Mesenchymal stem cell (in vitro differentiated cells and primary cell): ENCODE measurements at regions not wholly inside any gene's neighbourhood (a gene's known extent, or its start where the extent isn't known, plus 50 kb on each side); places are given as distances from the start of the nearest gene placed in this dataset.
A peak's percentile ranks its signal among the peaks of the same experiment; 100 is the strongest.

Experiments
- DNase-seq: peaks from one replicate; pipeline ENCODE4 v3.0.0-alpha.2; 2013
- H2AFZ ChIP-seq: one replicate; pipeline ENCODE4 v1.6.1; 2013; ENCODE audit warnings: low read depth, mild to moderate bottlenecking, control low read depth, inconsistent platforms, low read length, moderate library complexity
- H2AK5ac ChIP-seq: 2 replicates; pipeline ENCODE4 v1.6.1; 2013; ENCODE audit warnings: low read length, moderate library complexity, mild to moderate bottlenecking, inconsistent platforms; ENCODE audit not compliant: severe bottlenecking
- H2BK120ac ChIP-seq: one replicate; pipeline ENCODE4 v1.6.1; 2013; ENCODE audit warnings: low read depth, mild to moderate bottlenecking, inconsistent platforms, low read length, moderate library complexity
- H2BK12ac ChIP-seq, 2 experiments: one replicate each; pipeline ENCODE4 v1.6.1; 2013; ENCODE audit warnings: inconsistent platforms in 2 of 2, low read length in 2 of 2, mild to moderate bottlenecking in 2 of 2, moderate library complexity in 2 of 2, control low read depth in 1 of 2
- H2BK15ac ChIP-seq: one replicate; pipeline ENCODE4 v1.6.1; 2013; ENCODE audit warnings: mild to moderate bottlenecking, low read depth, inconsistent platforms; ENCODE audit not compliant: poor library complexity, severe bottlenecking
- H2BK5ac ChIP-seq: 2 replicates; pipeline ENCODE4 v1.6.1; 2013; ENCODE audit warnings: low read depth, mild to moderate bottlenecking, low read length, control low read depth, inconsistent platforms; ENCODE audit not compliant: poor library complexity, severe bottlenecking
- H3K14ac ChIP-seq, 2 experiments: one replicate each; pipeline ENCODE4 v1.6.1; 2013; ENCODE audit warnings: inconsistent platforms in 2 of 2, low read length in 2 of 2, control low read depth in 1 of 2, mild to moderate bottlenecking in 1 of 2, moderate library complexity in 1 of 2
- H3K18ac ChIP-seq, 2 experiments: one replicate each; pipeline ENCODE4 v1.6.1; 2013; ENCODE audit warnings: inconsistent platforms in 2 of 2, low read length in 2 of 2, control low read depth in 1 of 2, low read depth in 1 of 2, mild to moderate bottlenecking in 1 of 2
- H3K23ac ChIP-seq, 2 experiments: one replicate each; pipeline ENCODE4 v1.6.1; 2013; ENCODE audit warnings: inconsistent platforms in 2 of 2, low read length in 2 of 2, mild to moderate bottlenecking in 2 of 2, moderate library complexity in 2 of 2, control low read depth in 1 of 2
- H3K27ac ChIP-seq: 2 replicates; pipeline ENCODE4 v1.5.1; 2013; ENCODE audit warnings: mild to moderate bottlenecking, moderate library complexity, low read length, control low read depth, inconsistent platforms; ENCODE audit not compliant: poor library complexity, severe bottlenecking
- H3K27me3 ChIP-seq, 2 experiments: 2 replicates each; pipeline versions ENCODE4 v1.6.1 to v1.7.0; 2013; ENCODE audit warnings: low read length in 2 of 2, mild to moderate bottlenecking in 2 of 2, moderate library complexity in 2 of 2, control low read depth in 1 of 2, inconsistent platforms in 1 of 2; ENCODE audit not compliant: control insufficient read depth in 1 of 2, insufficient read depth in 1 of 2
- H3K36me3 ChIP-seq, 2 experiments: 2 replicates each; pipeline versions ENCODE4 v1.6.1 to v1.7.0; 2013; ENCODE audit warnings: low read length in 2 of 2, control low read depth in 1 of 2, inconsistent platforms in 1 of 2, low read depth in 1 of 2, mild to moderate bottlenecking in 1 of 2; ENCODE audit not compliant: insufficient read depth in 2 of 2, control insufficient read depth in 1 of 2
- H3K4ac ChIP-seq, 2 experiments: one replicate each; pipeline ENCODE4 v1.6.1; 2013; ENCODE audit warnings: inconsistent platforms in 2 of 2, low read length in 2 of 2, mild to moderate bottlenecking in 2 of 2, moderate library complexity in 2 of 2, control low read depth in 1 of 2, low read depth in 1 of 2
- H3K4me1 ChIP-seq: 2 replicates; pipeline ENCODE4 v1.6.1; 2013; ENCODE audit warnings: low read depth, low read length, control low read depth; ENCODE audit not compliant: control insufficient read depth, insufficient read depth
- H3K4me2 ChIP-seq: 2 replicates; pipeline ENCODE4 v1.6.1; 2013; ENCODE audit warnings: low read length, mild to moderate bottlenecking, inconsistent platforms; ENCODE audit not compliant: poor library complexity, severe bottlenecking
- H3K4me3 ChIP-seq, 2 experiments: 2 replicates each; pipeline versions ENCODE4 v1.5.1 to v1.7.0; 2013; ENCODE audit warnings: low read length in 2 of 2, mild to moderate bottlenecking in 2 of 2, control low read depth in 1 of 2, low read depth in 1 of 2; ENCODE audit not compliant: insufficient read depth in 1 of 2
- H3K79me1 ChIP-seq: replicated peaks from 2 replicates; pipeline ENCODE4 v1.6.1; 2013; ENCODE audit warnings: mild to moderate bottlenecking, control low read depth, low read length, inconsistent platforms; ENCODE audit not compliant: poor library complexity, severe bottlenecking
- H3K9ac ChIP-seq: 2 replicates; pipeline ENCODE4 v1.7.0; 2013; ENCODE audit warnings: mild to moderate bottlenecking, low read length, moderate library complexity
- H3K9me3 ChIP-seq: 2 replicates; pipeline ENCODE4 v1.7.0; 2013; ENCODE audit warnings: mild to moderate bottlenecking, low read length; ENCODE audit not compliant: control insufficient read depth
- H4K8ac ChIP-seq: one replicate; pipeline ENCODE4 v1.6.1; 2013; ENCODE audit warnings: inconsistent platforms, mild to moderate bottlenecking, low read length, moderate library complexity
- H4K91ac ChIP-seq: one replicate; pipeline ENCODE4 v1.6.1; 2013; ENCODE audit warnings: mild to moderate bottlenecking, low read length, inconsistent platforms
- WGBS: methylation state at CpG from one replicate; pipeline ENCODE4 v1.1.7; 2013; ENCODE audit warnings: mixed read lengths; 5-methylcytosine and 5-hydroxymethylcytosine counted together

DNA sequence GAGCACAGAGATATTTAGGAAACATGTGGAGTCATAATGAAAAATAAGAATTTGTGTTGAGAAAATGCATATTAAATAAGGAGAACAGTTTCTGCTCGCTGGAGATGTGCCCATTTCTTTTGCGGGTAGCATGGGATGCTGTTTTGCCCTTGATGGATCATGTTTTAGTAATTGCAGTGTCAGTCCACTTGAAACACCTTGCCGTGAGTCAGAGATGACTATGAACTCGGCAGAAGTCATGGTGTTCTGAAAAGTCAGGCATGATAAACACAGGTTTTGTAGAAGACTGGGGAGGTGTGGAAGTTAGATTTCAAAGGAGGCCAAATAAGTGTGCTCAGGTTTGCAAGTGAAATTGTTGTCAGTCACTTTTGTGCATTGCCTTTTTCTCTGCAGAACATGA lies 315.0 kb upstream of the LRRC7 start:
- H2BK15ac ChIP-seq: no peak overlapping the region
- H2AFZ ChIP-seq: no peak overlapping the region
- no peak overlapping the region for H4K8ac ChIP-seq
- H3K9me3 ChIP-seq: no peaks in the 10 kb centered on the region
- no peak overlapping the region for H2AK5ac ChIP-seq
- H3K4me2 ChIP-seq: no peak overlapping the region
- no peak overlapping the region for H3K18ac ChIP-seq
- no peak overlapping the region for H2BK120ac ChIP-seq
- 66% methylated on average over 4 of the region's 4 CpGs for WGBS
- no peaks in the 10 kb centered on the region for H3K79me1 ChIP-seq
- no peak overlapping the region for H3K4me3 ChIP-seq
- H3K27ac ChIP-seq: no peak overlapping the region
- no peak overlapping the region for H3K9ac ChIP-seq
- H2BK12ac ChIP-seq: no peak overlapping the region
- DNase-seq: no peak
- H4K91ac ChIP-seq: no peak overlapping the region
- no peak overlapping the region for H3K4ac ChIP-seq
- no peaks in the 10 kb centered on the region for H3K27me3 ChIP-seq
- no peak overlapping the region for H3K23ac ChIP-seq
- H3K36me3 ChIP-seq: no peaks in the 10 kb centered on the region
- H3K4me1 ChIP-seq: no peaks in the 10 kb centered on the region
- no peak overlapping the region for H2BK5ac ChIP-seq
- H3K14ac ChIP-seq: no peak overlapping the region

DNA sequence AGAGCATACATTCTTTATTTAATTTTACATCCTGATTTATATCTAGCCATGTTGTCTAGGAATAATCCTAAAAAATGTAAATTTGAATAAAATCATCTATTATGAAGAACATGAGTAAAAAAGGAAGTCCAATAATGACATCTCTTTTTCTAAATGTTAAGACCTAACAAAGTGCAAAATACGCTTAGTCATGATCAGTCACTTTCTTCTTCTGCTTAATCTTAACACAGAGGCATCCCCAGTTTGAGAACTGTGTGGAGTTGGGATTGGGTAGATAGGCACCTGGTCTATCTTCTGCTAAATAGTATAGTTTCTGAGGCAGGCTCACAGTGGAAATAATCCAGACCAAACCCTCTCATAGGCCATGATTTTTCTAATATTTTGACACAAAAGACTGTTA lies 311.7 kb upstream of the LRRC7 start:
- H3K27ac ChIP-seq: no peak overlapping the region
- H2BK15ac ChIP-seq: no peak overlapping the region
- no peak overlapping the region for H2AK5ac ChIP-seq
- H2BK12ac ChIP-seq: no peak overlapping the region
- no peaks in the 10 kb centered on the region for H3K36me3 ChIP-seq
- no peak overlapping the region for H3K4me2 ChIP-seq
- no peak overlapping the region for H3K14ac ChIP-seq
- H2BK5ac ChIP-seq: no peak overlapping the region
- no CpG with 5 or more reads among the region's 1 CpG for WGBS
- no peak overlapping the region for H2BK120ac ChIP-seq
- no peak overlapping the region for H3K18ac ChIP-seq
- no peak overlapping the region for H4K8ac ChIP-seq
- no peaks in the 10 kb centered on the region for H3K4me1 ChIP-seq
- H3K79me1 ChIP-seq: no peaks in the 10 kb centered on the region
- no peak for DNase-seq
- no peak overlapping the region for H3K9ac ChIP-seq
- no peak overlapping the region for H2AFZ ChIP-seq
- H4K91ac ChIP-seq: no peak overlapping the region
- no peak overlapping the region for H3K23ac ChIP-seq
- H3K4me3 ChIP-seq: no peak overlapping the region
- H3K27me3 ChIP-seq: no peaks in the 10 kb centered on the region
- H3K4ac ChIP-seq: no peak overlapping the region
- H3K9me3 ChIP-seq: no peaks in the 10 kb centered on the region

DNA sequence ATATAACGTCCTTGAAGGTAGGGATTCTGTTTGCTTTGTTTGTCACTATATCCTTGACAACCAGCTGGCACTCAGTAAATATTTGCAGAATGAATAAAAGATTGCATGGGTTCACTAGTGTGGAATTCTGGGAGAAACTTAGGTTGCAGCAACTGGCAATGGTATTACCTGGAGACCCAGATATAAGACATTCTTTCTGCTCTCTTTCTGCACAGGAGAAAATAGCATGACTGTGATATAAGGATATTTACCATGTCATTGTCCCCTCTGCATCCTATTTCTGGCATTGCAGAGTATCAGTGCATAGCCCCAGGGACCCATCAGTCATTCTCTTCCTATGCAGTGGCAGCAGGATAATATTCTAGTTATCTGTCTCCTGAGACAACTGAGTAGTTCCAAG lies 308.9 kb upstream of the LRRC7 start:
- Histone ChIP-seq H3K79me1 (no peaks in the 10 kb centered on the region), H2AFZ (no peak overlapping the region), H2AK5ac (no peak overlapping the region), H3K18ac (no peak overlapping the region), H3K4ac (no peak overlapping the region), H2BK120ac (no peak overlapping the region), H3K36me3 (no peaks in the 10 kb centered on the region), H3K23ac (no peak overlapping the region), H3K9me3 (no peaks in the 10 kb centered on the region), H2BK12ac (no peak overlapping the region), H3K4me2 (no peak overlapping the region), H3K4me3 (no peak overlapping the region), H2BK15ac (no peak overlapping the region), H3K14ac (no peak overlapping the region), H3K4me1 (no peaks in the 10 kb centered on the region), H3K27me3 (no peaks in the 10 kb centered on the region), H4K8ac (no peak overlapping the region), H3K9ac (no peak overlapping the region), H4K91ac (no peak overlapping the region), H2BK5ac (no peak overlapping the region), H3K27ac (no peak overlapping the region)
- no peak for DNase-seq
- 75% methylated on average over 1 of the region's 1 CpG for WGBS

DNA sequence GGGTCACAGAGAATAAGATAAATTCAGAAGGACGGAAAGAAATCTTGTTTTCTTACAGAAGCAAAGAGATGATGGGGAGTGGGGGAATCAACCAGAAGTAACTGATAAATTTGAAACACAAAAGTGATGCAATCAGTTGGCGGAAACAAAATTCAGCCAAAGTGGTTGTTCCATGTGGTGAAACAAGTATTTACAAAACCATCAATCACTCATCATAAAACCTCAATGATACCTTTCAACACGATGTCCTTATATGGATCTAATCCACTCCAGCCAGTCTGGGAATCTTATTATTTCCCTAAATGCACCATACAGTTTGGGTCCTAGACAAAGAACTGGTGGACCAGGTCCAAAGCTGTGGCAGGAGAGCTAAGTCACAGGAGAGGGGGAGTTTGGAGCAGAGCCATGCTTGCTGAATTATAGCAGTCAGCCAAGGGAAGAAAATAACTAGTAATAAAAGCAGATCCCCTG lies 303.8 kb upstream of the LRRC7 start:
- Histone ChIP-seq H3K18ac (no peak overlapping the region), H2BK5ac (no peak overlapping the region), H3K23ac (no peak overlapping the region), H2AFZ (no peak overlapping the region), H3K14ac (no peak overlapping the region), H2BK120ac (no peak overlapping the region), H3K27ac (no peak overlapping the region), H3K4me3 (no peak overlapping the region), H3K79me1 (no peaks in the 10 kb centered on the region), H3K36me3 (no peaks in the 10 kb centered on the region), H2BK15ac (no peak overlapping the region), H2AK5ac (no peak overlapping the region), H3K27me3 (no peaks in the 10 kb centered on the region), H3K9ac (no peak overlapping the region), H4K8ac (no peak overlapping the region), H4K91ac (no peak overlapping the region), H2BK12ac (no peak overlapping the region), H3K4me1 (no peaks in the 10 kb centered on the region), H3K4me2 (no peak overlapping the region), H3K4ac (no peak overlapping the region), H3K9me3 (no peaks in the 10 kb centered on the region)
- DNase-seq: peak; percentile 66
- 38% methylated on average over 3 of the region's 3 CpGs for WGBS
